Glomerular endothelial cell (primary cell): ENCODE measurements at regions not wholly inside any gene's neighbourhood (a gene's known extent, or its start where the extent isn't known, plus 50 kb on each side); places are given as distances from the start of the nearest gene placed in this dataset.
"Not testable (repeated sequence)": the region's sequence is repeated elsewhere in the genome, so short reads cannot be mapped to it uniquely, and the experiment has no call there.

Experiments used
- DNase-seq: peaks from one replicate; pipeline ENCODE4 v3.0.0-alpha.2; 2011; ENCODE audit warnings: low read depth, low spot score; ENCODE audit errors: extremely low read depth

DNA sequence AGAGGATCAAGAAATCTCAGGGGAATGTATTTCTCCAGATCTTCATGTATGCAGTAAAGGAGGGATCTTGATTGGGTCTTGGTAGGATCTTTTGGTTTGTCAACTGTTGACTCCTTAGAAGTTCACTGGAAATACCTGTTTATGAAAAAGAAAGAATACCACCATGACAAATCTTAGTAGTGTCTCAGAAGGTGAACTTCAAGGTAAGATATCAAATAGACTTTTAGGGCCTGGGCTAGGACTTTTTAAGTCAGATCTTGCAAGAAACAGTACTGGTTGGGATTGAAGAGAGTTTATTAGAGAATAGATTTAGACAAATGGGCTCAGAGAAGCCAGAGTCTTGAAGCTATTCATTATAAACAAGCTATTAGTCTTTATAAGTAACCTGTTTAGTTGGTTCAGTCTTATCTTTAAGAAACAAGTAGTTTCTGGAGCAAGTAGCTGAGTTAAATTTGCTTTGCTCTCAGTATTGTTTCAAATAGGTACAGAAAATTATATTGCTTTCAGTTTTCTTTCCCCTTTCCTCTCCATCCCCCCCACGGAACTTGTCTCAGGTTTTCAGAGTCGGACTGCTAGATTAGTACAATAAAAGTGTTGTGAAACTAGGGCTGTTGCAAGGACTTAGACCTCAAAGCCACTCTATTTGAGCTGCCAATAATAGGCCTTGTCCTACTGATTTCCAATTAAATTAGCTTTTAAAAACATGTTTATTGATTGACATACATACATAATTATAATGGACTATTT, 529.1 kb upstream of the CITED2 start:
- DNase-seq, result no peak

DNA sequence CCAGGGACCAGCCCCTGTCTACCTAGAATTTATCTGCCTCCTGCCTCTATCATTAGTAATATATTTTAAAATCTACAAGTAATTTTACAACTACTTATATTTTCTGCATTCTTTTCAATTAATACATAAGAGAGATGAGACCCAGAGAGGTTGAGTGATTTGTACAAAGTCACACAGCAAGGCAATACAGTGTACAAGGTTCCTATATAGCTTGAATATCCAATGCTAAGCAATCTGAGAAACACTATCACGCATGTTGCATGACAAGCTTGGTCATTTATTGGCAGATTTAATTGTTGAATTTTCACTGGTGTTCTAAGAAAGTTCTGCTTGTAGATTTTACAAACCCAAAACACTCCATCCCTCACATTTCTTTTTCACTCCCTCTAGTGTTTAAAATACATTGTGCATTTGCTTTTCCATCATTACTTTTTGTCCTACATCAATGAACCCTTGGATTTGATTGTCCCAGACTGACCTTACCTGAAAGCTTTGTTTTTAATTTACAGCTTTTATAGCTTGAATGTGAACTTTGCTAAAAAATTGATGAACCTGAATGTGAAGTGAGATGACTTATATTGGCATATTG, 520.9 kb upstream of the CITED2 start:
- DNase-seq, result no peak

DNA sequence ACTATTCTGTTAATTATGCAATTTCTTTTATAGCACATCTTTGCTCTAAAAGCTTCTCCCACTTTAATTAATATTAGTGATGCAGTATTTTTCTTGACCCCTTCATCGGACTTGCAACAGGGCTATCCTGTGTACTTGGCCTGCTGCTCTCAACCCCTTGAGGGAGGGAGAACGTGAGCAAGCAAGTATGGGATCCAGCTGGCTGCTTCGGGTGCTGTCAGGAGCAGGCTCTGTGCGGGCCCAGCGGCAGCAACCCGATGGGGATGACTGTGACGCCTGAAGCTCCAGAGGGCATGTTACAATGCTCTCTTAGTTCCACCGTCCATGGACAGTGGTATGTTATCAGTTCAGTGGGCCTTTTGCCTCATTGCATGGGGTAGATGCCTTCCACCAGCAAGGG, 519.8 kb upstream of the CITED2 start:
- no peak for DNase-seq

DNA sequence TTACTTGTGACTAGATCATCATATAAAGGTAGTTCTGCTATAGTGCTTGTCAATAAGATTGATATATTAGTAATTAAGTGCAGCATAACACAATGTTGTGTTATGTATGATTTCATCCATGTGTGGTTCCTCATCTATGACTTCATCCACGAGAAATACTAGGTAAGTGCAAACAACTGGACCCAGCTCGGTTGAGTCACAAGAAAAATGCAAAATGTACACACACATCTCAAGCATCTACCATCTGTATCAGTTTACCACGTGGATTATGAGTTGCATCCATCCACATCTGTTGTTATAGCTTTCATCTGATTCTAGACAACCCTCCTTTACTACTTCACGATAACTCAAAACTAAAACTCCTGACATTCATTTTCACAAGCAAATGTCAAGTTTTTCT, 517.0 kb upstream of the CITED2 start:
- DNase-seq, result no peak

DNA sequence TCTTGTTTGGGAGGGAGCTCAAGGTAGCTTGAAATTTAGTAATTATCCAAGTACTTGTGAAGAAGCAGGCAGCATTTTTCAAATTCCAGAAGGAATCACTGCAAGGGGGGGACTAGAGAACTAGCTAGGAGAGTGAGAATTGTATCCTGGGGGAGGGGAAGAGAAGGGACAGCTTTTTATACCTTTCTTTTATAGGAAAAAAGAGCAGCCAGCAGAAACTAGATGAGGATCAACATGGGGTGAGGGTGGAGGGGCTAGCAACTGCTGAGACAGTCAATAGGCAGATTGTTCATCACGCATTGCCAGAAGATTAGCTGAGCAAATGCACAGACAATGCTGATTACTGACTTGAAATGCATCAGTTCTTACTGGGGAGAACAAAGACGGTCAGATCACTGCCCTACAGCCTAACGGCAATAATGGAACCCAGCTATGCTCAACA, 514.3 kb upstream of the CITED2 start:
- DNase-seq, result no peak

DNA sequence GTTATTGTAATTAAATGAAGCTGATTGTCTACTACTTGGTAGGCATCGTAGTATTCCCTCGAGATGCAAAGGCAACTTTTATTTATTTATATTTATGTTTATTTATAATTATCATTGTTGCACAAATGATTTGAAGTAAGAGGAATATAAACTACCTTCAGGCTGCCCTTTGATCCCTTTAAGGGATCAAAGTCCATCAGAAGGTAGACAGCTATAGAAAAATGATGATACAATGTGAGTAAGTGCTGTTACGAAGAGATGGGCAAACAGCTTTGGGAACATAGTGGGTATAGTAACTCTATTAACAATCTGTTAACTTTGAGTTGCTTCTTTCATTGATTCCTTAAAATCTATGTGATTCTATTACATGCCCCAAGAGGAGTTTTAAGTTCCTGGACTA, 512.8 kb upstream of the CITED2 start:
- DNase-seq, result no peak

DNA sequence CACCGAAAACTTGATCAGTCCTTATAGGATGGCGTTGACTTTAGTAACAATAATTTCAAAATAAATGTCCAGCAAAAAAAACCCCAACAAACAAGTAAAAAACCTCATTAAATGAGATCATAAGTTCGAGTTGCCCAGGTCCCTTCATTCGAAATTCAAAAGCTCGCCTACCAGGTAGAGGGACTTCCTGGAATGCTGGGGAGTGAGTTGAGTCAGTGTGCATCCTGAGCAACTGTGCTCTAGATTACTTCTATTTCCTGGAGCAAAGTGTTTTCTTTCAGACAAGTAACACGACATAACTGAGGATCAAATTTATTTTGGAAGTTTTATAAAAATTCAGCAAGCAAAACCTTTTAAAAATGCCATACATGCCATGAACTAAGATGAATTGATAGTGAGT, 511.9 kb upstream of the CITED2 start:
- no peak for DNase-seq

DNA sequence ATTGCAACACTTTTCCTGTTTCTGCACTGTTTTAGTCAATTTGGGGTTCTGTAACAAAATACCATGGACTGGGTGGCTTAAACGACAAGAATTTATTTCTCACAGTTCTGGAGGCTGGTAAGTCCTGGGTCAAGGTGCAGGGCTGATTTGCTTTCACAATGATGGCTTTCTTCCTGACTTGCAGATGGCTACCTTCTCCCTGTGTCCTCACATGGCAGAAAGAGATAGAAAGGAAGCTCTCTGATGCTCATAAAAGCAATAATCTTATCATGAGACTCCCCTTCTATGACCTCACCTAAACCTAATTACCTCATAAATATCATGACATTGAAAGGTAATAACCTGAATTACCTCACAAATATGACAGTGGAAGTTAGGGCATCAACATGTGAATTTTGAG, 511.5 kb upstream of the CITED2 start:
- DNase-seq, result no peak

DNA sequence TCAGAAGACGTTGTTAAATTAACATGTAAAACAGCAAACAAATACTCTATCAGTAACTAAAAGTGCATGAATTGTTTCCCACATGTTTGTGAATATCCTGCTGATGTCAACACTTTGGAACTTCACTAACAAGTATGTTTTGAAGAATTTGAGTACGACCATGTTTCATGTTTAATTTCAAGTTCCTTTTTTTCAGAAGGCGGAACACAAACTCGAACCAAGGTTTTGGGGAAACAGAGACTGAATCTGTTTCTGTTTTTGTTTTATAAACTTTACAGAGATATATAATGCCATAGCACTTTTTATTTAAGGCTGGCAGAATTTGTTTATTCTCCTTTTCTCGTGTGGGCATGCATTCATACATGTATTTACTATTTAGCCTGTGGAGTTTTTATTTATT, 509.3 kb upstream of the CITED2 start:
- DNase-seq, result no peak

DNA sequence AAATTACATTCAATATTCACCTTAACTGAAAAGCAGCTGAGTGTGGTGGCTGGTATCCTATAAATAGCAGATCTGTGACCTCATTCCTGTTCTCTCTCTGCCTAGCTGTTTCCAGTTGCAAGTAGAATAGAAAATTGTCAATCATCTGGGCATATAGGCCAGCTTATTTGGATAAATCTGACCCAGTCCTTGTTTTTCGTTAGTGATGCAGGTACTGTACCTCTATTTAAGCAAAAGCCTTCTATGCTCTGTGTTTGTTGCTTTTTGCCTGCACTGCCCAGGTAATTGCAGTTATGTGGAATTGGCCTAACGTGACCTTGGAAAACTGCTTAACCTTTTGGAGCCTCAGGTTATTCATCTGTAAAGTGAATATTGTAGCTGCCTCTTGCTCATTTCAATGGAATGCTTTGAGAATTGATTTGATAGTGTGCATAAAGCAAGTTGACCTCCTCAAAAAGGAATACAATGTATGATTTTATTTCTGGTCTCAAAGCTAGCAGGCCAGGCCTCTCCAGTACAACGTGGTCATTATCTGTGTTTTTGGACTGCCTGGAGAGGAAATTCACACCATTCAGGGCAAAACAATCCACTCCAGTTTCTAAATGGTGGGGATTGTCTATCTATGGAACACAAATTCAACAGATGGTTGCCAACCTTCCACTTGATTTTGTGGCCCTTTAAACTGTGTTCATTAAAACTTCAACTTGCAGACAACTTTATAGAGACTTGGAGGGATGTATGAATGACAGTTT, 508.7 kb upstream of the CITED2 start:
- DNase-seq, result no peak

DNA sequence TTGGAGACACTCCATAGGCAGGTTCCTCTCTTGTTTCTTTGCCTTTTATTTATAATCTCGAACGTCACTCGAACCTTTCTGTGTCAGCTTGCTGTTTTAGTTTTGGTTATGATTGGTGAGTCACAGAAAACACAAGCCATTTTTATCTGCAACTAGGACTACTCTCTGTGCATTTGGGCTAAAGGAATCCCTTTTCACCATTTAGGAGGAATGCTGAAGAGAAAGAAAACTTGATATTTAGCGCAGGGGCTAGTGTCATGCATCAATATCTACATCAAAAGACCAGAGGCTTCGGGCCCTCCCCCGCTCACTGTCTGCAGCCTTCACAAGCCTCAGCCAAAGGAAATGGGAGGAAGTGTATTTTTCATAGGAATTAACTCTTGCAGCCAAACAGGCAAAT, 507.8 kb upstream of the CITED2 start:
- DNase-seq, result no peak

DNA sequence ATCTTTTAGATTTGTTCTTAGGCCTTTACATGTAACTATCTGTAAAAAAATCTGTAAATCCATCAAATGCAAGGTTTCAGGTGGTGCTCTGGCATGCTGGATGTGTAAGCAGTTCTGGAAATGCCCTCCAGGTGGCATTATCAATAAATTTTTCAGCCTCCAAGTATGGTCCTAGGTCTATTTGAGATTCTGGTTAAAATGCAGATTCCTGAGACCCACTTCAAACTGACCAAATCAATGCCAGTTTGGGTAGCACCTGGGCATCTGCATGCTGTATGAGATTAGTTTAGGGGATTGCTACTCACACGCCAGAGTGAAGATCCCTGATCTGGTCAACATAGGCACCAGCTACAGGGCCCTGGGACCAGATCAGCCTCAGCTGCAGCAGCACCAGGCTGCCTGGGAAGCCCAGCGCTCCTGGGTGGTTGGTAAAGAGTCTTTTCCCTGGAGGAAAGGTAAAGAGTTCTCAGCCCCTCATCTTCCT, 507.3 kb upstream of the CITED2 start:
- DNase-seq, result no peak

DNA sequence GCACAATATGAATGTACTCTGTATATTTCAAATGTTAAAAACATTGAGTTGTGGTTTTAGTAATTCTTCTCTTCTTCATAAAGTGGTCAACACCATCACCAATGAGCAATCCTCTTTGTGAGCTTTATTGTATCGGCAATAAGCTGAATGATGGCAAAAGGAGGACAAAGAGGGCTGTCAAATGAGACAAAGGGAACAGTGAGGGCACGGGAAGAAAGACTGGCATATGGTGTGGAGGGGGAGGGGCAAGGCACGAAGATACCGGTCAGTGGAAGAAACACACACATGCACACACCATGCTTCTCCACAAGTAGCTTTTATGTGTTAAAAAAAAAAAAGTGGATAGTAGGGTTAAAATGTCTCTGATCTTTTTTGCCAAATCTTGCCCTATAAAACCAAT, 506.8 kb upstream of the CITED2 start:
- DNase-seq, result no peak

DNA sequence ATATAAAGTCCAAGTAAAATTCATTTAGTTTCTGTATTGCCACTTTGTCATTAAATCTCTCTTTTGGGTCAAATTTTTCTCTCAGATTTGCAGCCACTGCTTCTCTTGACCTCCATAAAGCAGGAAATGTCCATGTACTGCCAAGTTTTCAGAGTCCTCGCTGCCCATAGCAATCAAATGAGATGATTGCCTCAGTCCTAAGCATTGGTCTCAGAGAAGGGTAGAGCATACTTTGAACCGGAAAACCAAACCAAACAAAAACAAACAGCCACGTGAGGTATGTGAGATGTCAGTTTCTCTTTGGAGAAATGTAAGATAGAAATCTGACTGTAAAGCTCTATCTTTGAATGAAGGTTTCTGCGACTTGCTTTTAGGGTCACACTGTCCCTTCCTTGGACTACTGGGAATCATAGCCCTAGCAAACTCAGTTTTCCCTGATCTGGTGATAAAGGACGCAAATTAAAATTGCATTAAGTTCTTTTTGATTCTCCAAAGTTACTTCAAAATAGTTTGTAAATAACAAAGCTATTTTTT, 505.4 kb upstream of the CITED2 start:
- no peak for DNase-seq

DNA sequence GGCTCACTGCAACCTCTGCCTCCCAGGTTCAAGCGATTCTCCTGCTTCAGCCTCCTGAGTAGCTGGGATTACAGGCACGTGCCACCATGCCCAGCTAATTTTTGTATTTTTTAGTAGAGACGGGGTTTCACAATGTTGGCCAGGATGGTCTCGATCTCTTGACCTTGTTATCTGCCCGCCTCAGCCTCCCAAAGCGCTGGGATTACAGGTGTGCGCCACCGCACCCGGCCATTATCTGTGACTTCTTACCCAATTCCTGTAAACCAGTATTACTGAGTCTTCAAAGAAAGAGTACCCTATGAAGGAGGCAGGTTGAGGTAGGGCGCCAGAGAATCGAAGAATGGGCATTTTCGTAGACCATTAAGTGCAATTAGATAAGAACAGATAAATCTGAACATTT, 504.8 kb upstream of the CITED2 start:
- DNase-seq, result not testable (repeated sequence)

DNA sequence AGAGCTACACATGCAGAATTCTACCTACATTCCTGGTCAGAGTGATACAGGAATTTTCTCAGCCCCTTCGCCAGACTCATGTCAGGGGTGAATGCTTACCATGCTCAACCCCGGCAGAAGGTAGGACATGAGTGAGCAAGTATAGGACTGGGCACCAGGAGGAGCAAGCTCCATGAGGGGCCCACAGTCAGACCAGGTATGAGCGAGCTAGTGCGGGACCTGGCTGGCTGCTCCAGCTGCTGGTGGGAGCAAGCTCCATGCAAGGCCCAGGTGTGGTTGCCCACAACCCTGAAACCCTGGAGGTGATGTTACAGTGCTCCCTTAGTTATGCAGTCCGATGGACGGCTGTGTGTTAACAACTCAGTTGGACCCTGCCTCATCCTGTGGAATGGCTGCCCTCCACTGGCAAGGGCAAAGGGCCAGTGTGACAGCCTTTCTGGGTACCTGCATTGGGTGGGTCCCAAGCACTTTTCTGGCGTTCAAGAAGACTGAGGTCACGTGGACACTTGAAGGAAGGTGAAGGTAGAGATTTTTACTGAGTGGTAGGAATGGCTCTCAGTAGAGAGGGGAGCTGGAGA, 503.5 kb upstream of the CITED2 start:
- DNase-seq, result no peak

DNA sequence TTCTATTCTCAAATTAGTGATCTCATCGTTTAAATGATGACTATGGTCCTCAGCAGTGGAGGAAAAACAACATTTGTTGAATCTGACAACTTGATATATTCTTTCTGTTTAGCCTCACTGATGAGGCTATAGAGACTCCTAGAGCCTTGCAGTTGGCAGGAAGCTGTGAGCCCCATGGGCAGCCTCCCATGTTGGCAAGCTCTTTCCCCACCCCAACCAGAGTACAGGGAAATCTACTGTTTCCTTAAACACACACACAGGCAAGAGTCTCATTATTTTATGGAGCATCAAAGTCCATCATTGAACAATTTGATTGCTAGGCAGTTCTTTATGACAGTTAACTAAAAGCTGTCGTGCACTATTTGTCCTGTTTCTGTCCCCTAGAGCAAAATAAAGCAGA, 498.2 kb upstream of the CITED2 start:
- no peak for DNase-seq

DNA sequence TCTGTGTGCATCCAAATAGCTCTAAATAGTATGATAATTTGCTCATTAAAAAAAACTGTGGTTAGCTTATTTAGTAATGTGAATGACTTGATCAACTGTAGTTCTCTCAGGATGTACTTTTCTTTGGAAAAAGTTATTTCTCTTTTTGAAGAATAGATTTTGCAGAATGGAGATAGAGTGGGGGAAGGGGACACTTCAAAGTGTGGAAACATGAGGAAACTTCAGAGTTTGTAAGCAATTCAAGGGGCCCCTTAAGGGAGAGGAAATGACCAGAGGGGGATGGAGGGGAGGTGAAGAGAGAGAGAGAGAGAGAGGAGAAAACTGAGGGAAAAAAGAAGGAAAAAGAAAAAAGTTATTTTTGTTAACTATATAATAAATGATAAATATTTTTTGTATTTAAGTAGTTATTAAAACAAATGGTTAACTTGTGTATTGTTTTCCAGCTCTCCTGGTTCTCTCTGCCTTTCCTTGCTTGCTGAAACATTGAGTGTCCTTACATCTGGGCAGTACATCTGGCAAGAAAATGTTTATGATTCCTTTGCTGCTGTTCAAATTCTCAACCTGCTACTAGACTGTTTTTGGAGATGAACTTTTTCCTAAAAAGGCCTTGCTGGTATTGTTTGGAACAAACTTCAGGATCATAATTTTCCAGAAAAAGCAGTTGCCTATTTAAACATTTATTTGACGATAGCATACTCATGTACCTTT, 497.5 kb upstream of the CITED2 start:
- no peak for DNase-seq

DNA sequence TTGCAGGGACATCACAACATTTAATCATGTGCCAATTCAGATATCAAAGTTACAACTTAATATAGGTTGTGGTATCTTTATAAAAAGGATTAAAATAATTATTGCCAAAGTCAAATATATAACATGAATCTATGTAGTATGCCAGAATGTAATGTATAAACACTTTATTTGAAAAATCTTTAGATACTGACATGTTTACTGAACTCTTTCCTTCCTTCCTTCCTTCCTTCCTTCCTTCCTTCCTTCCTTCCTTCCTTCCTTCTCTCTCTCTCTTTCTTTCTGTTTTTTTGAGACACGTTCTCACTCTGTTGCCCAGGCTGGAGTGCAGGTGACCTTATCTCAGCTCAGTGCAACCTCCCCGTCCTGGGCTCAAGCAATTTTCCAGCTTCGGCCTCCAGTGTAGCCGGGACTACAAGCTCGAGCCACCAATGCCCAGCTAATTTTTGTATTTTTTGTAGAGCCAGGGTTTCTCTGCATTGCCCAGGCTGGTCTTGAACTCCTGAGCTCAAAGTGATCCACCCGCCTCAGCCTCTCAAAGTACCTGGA, 496.8 kb upstream of the CITED2 start:
- no peak for DNase-seq

DNA sequence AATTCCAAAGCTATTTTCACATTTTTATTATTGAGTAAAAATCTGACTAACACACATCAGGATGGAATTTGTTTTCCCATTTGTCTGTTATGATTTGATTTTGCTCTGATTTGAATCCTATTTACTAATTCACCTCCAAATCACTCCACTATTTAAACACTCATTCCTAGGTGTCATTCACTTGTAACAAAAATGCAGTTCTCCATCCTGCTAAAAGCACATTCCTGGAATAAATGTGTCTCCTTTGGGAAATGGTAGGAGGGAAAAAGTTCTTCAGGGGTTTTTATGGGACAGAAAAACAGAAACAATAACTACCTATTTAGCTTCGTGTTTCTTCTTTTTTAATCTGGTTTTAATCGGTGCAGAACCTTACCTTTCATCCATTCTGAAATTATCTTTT, 494.1 kb upstream of the CITED2 start:
- no peak for DNase-seq
